ENCODE measurements at regions not wholly inside any gene's neighbourhood (a gene's known extent, or its start where the extent isn't known, plus 50 kb on each side); places are given as distances from the start of the nearest gene placed in this dataset.

GRCh38 chr4:187782286-187782824, 213.2 kb upstream of the ZFP42 start:
- no peak overlapping the region for H3K4me3 ChIP-seq (replicated peaks; ENCODE audit: low read depth, low read length)
- TF ChIP-seq CTCF (IDR thresholded peaks at IDR 0.05; ENCODE audit: low read depth, low read length, missing control alignments), result no peak
- no peak for DNase-seq (ENCODE audit: extremely low read depth, low read depth)

GRCh38 chr4:187786190-187786589, 209.4 kb upstream of the ZFP42 start:
- TF ChIP-seq CTCF (IDR thresholded peaks at IDR 0.05; ENCODE audit: low read depth, low read length, missing control alignments), result no peak
- H3K4me3 ChIP-seq (replicated peaks; ENCODE audit: low read depth, low read length), result no peak overlapping the region
- DNase-seq (ENCODE audit: extremely low read depth, low read depth), result no peak

GRCh38 chr4:187789078-187789477, 206.5 kb upstream of the ZFP42 start:
- no peak for TF ChIP-seq CTCF (IDR thresholded peaks at IDR 0.05; ENCODE audit: low read depth, low read length, missing control alignments)
- DNase-seq (ENCODE audit: extremely low read depth, low read depth), result no peak
- no peak overlapping the region for H3K4me3 ChIP-seq (replicated peaks; ENCODE audit: low read depth, low read length)

- DNase-seq (ENCODE audit: extremely low read depth, low read depth), result no peak
- no peak overlapping the region for H3K4me3 ChIP-seq (replicated peaks; ENCODE audit: low read depth, low read length)
- TF ChIP-seq CTCF (IDR thresholded peaks at IDR 0.05; ENCODE audit: low read depth, low read length, missing control alignments), result no peak
These were observed 199.8 kb upstream of the ZFP42 start for GRCh38 chr4:187795737-187796136.

GRCh38 chr4:187798385-187798784, 197.2 kb upstream of the ZFP42 start:
- no peak for TF ChIP-seq CTCF (IDR thresholded peaks at IDR 0.05; ENCODE audit: low read depth, low read length, missing control alignments)
- no peak for DNase-seq (ENCODE audit: extremely low read depth, low read depth)
- H3K4me3 ChIP-seq (replicated peaks; ENCODE audit: low read depth, low read length), result no peak overlapping the region

- no peak overlapping the region for H3K4me3 ChIP-seq (replicated peaks; ENCODE audit: low read depth, low read length)
- no peak for DNase-seq (ENCODE audit: extremely low read depth, low read depth)
- TF ChIP-seq CTCF (IDR thresholded peaks at IDR 0.05; ENCODE audit: low read depth, low read length, missing control alignments), result no peak
These were observed 195.8 kb upstream of the ZFP42 start for GRCh38 chr4:187799735-187800134.

- DNase-seq (ENCODE audit: extremely low read depth, low read depth), result no peak
These were observed 184.0 kb upstream of the ZFP42 start for GRCh38 chr4:187811591-187811990.

More at GRCh38 chr4:187811591-187811990, 184.0 kb upstream of the ZFP42 start:
- no peak overlapping the region for H3K4me3 ChIP-seq (replicated peaks; ENCODE audit: low read depth, low read length)
- no peak for TF ChIP-seq CTCF (IDR thresholded peaks at IDR 0.05; ENCODE audit: low read depth, low read length, missing control alignments)
